Stimulated activated CD4-positive, alpha-beta T cell treated with anti-CD3 and anti-CD28 coated beads, Interleukin-1b, Interleukin-23, amount 100 ng/mL, for 24 hours (primary cell): ENCODE measurements at regions not wholly inside any gene's neighbourhood (a gene's known extent, or its start where the extent isn't known, plus 50 kb on each side); places are given as distances from the start of the nearest gene placed in this dataset.
"Not testable (repeated sequence)": the region's sequence is repeated elsewhere in the genome, so short reads cannot be mapped to it uniquely, and the experiment has no call there.

Experiments
- DNase-seq, 4 experiments: peaks; one replicate each; pipeline ENCODE4 v3.0.0-alpha.2; 2020; ENCODE audit warnings: low read depth in 4 of 4, low spot score in 1 of 4

DNA sequence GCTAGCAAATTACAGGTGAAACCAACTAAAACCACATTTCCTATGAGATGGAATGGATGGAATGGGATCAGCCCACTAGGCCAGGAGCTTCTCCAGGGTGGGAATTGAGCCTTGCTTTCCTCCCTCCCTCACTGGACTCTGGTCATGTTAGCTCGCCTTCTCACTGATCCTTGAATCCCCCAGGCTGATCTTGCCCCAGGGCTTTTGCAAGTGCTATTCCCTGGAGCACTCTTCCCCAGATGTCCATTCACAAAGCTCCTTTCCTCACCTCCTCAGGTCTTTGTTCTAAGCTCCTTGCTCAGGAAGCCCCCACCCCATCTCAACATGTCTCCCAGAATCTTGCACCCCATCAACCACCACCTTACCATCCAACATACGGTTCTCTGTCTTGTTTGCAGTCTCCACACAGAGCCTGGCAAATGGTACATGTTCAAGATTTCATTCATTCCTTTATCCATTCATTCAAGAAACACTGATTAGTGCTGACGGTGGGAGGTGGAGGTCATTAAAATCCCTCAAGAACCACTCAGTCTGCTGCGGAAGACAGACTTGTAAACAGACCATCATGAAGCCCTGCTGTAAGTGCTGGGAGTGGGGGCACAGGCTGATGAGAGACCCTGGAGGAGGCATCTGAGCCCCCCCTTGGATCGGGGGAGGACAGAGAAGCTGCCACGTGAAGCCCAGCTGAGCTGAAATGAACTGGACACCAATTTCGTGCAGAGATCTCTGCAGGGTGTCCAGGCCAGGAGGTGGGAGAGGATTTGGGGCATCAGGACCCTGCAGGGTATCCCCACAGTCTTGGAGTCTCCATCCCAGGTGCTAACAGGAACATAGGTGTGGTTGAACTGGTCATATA is 141.7 kb downstream of the BARX1 start:
- DNase-seq: no peak

DNA sequence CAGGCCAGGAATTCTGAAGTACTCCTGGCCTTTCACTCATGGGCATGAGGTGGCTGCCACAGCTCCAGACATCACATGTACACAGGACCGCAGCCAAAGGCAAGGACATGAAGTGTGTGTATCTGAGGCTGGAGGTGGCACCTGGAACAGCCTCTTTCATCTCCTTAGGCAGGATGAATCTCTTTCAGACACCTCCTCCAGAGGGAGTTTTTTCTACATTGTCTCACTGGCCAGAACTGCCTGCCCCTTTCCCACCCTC is 142.8 kb downstream of the BARX1 start:
- no peak for DNase-seq

DNA sequence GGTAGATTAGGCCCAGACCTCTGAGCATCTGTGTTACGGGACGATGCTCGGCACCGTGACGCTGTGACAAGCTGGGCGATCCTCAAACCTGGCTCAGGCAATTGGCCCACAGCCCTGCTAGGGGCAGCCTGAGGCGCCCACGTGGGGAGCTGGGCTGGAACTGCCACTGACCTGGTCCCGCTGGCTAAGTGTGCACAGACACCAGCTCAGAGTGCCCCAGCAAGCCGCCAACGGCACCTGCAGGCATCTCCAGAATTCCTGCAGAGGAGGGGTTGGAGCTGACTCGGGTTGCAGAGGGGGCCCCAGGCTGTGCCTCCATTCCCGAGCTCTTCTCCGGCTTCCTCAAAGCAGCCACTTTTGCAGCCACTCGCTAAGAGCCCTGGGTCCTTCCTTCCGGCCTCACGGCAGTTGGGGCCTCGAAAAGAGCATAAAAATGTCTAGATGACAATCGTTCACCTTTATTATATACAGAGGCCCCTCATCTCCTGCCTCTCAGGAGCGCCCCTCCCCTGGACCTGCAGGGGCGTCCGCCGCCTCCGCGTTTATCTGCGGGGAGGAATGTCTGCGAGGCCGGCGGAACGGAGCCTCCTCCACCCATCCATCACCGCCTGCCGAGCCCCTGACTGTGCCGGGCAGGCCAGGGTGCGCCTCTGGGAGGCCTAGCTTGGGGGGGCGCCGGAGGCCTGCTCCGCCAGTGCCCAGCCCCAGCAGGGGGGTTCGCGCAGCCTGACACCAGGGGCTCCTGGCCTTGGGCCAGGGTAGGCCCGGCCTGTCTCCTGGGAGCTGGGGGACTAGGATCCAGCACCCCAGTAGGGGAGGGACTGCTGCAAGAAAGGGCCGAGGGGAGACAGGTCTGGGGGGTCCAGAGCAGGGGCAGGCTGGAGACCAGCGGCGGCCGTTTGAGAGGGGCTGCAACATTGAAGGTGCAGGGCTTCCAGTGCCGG is 144.9 kb downstream of the BARX1 start:
- no peak for DNase-seq

DNA sequence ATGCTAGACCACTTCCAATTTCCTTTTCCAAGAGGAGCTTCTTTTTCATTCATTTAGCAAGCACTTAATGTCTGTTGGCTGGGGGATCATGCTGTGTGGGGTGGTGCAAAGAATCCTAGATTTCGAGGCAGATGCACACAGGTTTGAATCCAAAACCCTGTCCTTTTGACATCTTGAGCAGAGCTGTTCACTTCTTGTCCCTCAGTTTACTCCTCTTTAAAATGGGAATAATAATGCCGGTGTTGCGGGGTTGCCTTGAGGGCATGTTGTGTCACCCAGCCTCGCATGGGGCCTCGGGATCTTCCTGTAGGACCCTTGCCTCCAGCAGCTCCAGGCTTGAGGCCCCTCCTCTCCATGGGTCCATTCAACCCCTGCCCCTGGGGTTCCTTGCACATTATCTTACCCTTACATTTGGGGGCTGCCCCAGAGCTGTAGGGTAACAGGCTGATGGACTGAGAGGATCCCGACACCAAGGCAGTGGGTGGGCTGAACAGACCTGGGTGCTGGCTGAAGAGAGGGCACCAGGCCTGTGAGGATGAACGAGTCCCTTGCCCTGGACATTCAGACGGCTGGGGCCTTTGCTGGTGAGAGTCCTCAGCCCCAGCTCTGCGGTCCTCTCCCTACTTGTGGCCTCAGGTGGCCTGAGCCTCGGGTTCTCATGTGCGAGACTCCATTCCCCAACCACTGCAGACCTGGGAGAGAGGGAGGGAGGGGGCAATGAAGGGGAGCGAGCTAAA is 145.8 kb downstream of the BARX1 start:
- no peak for DNase-seq

DNA sequence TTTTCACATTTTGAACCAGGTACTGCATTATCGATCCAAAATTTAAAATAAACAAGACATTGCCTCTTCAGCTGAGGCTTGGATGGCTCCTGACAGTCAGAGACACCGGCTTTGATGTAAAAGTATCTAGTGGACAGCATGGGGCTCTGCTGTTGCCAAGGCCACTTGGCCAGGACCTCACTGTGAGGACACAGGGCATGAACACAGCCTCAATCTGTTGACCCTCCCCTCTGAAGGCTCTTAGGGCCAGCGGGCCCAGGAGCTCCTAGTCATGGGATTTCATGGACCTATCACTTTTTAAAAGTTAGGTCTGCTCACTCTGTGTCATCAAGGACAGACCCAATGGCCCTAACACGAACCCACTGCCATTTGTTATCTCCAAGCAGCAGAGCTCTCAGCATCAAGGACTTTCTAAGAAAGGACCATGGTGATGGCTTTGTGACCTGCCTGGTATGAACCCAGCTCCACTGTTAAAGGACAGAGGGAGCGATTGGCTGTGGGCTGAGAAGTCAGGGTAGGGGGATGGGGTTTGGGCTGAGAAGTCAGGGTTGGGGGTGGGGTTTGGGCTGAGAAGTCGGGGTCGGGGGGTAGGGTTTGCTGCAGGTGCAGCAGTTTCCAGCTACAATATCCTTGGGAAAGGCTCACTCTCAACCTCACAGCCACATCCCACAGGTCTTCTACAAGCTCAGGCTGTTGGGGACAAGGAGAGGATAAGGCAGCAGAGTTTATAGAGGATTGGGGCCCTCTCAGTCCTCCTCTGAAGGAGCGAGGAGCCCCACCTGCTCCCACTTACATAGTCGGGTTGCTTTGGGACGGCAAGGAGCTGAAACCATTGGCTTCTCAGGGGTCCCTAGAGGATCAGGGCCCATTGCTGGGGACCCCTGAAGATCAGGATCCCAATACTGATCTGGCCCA is 146.8 kb downstream of the BARX1 start:
- DNase-seq: no peak

DNA sequence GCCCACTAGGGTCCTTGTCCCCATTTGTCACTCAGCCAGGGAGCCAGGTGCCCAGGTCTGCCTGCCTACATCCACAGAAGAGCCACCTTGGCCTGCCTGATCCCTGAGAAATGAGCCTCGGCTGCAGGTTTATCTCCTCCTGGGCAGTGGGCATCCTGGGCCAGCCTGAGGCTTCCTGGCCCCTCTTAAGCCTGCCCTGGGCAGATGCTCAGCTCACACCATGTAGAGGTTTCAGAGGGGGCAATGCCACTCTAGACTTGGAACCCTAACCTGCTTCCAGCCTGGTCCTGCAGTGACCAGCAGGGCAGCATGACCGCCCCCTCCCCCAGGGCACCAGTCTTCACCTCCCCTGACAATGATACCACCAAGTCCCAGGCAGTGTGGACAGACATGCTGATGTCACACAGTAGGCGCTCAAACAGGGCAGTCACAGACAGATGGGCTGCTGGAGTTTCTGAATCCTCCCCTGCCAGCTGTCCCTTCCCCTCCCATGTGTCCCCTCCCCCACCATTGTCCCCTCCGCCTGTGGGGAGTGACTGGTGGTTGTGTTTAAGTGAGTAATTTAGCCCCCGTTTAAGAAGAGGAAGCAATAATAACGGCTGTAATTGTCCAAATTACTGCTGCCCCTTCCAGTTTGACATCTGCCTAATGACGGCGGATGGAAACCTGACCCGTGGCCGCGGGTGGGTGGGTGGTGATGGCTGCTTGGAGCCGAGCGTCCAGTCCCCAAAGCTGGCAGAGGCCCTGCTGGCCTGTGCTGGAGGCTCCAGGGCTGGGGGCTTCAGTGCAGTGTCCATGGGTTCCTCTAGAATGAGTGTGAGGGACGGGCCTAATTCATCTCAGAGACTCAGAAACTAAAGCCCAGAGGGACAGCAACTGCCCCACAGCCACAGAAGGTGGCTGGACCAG is 147.7 kb downstream of the BARX1 start:
- DNase-seq: no peak

DNA sequence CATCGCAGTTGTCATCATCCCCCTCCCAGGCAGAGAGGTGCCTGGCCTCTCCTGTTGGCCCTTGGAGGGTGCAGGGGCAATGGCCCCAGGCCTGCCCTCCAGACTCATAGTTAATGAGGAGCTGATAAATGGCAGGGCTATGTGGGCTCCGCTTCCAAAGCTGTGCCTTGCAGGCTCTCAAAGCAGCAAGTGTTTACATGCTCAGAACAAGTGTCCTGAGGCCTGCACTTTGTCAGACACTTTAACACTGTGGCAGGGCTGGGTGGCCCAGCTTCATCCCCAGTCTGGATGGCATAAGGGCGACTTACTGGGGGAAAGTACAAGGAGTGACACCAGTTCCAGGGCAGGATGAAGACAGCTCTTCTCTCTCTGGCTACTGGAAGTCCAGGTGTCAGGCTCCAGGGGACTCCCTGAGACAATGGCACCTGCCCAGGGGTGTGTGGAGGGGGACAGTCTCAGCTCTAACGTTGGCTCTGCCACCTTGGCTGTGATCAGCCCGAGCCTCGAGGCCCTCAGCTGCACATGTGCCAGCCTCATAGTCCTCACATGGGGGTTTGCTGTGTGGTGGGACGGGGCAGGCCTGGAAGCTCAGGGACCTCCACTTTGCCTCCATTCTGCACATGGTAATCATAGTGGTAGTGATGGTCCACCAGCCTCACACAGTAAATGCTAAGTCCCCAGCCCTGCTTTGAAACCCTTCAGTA is 153.4 kb downstream of the BARX1 start:
- DNase-seq: no peak

DNA sequence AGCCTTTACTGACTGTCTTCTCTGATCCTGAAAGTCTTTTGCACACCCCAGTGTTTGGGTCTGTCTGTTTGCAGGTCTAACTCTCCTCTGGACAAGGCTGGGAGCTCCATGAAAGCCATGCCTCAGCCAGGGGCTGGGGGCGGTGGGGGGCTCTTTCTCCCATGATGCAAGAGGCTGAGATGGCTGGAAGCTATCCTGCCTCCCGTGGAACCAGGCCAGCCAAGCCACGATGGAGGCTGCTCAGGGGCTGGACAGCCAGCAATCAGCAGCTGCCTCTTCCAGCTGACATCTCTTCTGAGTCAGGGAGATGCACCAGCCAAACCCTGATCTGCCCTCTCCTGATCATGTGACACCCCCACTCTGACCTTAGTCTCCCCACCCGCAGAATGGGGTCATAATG is 154.0 kb downstream of the BARX1 start:
- no peak for DNase-seq

DNA sequence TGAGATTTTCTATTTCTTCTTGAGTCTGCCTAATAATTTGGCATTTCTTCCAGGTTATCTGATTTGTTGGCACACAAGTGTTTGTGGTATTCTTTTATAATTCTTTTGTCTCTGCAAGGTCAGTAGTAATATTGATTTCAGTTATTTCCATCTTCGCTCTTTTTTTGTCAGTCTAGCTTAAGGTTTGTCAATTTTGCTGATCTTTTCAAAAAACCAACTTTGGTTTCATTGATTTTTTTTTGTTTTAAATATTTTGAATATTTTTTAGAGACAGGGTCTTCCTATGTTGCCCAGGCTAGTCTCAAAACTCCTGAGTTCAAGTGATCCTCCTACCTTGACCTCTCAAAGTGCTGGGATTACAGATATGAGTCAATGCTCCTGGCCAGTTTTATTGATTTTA is 162.8 kb downstream of the BARX1 start:
- no peak for DNase-seq

DNA sequence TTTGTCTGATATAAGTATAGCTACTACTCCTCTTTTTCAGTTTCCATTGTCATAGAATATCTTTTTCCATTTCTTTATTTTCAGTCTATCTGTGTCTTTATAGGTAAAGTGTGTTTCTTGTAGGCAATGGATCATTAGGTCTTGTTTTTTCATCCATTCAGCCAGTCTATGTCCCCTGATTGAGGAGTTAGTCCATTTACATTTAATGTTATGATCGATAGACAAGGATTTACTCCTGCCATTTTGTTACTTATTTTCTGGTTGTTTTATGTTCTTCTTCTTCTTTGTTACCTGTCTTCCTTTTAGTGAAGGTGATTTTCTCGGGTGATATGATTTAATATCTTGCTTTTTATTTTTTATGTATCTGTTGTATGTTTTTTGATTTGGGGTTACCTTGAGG is 169.0 kb downstream of the BARX1 start:
- DNase-seq: no peak

DNA sequence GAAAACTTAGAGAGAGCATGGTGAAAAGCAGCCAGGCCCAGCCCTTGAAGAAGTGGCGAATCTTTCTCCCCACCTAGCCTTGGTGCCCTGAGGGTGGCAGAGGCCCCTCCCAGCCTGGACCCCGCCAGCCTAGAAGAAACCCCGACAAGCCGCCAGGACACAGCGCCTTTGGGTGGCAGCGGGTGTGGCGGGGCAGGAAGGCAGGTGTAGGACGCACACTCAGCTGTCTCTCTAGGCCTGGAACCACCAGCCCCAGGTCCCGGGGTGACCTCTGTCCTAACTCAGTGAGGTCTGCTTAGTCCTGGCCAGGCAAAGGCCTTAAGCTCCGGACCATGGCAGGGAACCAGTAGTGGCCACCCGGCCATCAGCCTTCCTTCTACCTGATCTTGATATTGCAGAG is 178.3 kb downstream of the BARX1 start:
- DNase-seq: no peak

DNA sequence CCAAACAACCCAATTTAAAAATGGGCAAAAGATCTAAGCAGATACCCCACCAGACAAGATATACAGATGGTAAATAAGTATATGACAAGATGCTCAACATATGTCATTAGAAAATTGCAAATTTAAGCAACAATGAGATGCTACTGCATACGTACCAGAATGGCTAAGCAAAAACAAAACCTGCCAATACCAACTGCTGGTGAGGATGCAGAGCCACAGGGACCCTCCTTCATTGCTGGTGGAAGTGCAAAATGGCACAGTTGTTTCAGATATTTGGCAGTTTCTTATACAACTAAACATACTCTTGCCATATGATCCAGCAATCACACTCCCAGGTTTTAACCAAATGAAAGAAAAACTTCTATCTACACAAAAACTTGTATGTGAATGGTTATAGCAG is 178.9 kb downstream of the BARX1 start:
- DNase-seq: no peak

DNA sequence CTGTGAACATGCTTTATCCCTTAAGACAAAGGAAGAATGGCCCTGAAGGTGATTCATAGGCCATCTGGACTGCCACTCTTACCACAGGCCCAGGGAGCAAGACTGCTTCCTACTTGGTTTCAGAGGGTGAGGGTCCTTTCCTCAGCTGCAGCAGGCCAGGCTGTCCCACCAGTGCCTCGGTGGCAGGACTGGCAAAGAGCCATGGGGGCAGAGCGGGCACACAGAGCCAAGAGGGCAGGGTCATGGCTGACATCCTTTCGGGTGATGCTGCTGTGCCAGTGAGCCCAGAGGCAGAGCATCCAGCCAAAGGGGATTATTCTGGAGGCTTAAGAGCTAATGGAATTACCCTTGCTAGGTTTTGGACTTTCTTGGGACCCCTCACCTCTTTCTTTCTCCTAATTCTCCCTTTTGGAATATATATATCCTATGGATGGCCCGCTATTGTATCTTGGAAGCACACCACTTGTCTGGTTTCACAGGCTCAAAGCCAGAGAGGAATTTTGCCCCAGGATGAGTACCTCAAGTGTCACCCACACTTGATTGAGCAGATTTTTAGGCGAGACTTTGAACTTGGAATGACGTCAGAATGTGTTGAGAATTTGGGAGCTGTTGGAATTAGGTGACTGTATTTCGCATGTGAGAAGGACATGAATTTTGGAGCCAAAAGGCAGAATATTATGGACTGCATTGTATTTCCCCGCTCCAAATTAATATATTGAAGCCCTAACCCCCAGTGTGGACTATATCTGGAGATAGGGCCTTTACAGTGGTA is 180.6 kb downstream of the BARX1 start:
- DNase-seq: no peak

DNA sequence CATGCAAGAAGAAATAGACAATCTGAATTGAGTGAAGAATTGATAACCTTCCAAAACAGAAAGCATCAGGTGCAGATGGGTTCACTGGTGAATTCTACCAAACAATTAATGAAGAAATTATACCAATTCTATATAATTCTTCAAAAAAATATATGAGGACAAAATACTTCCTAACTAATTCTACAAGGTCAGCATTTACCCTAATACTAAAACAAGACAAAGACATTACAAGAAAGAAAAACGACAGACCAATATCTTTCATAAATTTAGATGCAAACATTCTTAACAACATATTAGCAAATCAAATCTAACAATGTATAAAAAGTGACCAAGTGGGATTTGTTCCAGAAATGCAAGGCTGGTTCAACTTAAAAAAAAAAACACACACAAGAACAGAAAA is 183.9 kb downstream of the BARX1 start:
- DNase-seq: no peak

DNA sequence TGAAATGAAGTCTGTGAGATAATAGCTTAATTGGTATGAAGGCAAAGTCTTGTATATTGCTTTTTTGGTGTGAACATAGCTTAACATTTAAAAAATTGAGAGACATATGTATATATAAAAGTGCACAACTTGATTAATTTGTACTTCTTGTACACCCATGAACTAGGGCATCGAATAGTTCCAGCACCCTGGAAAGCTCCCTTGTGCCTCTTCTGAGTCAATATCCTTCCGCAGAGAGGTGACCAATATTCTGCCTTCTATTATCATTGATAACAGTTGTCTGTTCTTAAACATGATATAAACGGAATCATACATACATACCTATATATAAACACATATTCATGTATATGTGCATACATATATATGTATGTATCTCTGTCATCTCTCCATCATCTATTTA is 185.4 kb downstream of the PHF2 start:
- DNase-seq: no peak

DNA sequence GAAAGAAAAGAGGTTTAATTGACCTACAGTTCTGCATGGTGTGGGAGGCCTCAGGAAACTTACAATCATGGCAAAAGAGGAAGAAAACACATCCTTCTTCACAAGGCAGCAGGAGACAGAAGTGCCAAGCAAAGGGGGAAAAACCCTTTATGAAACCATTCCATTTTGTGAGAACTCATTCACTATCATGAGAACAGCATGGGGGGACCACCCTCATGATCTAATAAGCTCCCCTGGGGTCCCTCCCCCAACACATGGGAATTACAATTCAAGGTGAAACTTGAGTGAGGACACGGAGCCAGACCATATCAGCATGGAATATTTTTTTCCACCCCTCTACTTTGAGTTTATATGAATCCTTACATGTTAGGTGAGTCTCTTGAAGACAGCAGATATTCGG is 173.7 kb downstream of the PHF2 start:
- DNase-seq: no peak

DNA sequence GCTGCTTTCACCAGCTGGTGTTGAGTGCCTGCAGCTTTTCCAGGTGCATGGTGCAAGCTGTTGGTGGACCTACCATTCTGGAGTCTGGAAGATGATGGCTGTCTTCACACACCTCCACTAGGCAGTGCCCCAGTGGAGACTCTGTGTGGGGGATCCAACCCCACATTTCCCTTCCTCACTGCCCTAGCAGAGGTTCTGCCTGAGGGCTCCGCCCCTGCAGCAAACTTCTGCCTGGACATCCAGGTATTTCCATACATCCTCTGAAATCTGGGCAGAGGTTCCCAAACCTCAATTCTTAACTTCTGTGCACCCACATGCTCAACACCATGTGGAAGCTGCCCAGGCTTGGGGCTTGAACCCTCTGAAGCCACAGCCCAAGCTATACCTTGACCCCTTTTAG is 172.4 kb downstream of the PHF2 start:
- DNase-seq: not testable (repeated sequence)

DNA sequence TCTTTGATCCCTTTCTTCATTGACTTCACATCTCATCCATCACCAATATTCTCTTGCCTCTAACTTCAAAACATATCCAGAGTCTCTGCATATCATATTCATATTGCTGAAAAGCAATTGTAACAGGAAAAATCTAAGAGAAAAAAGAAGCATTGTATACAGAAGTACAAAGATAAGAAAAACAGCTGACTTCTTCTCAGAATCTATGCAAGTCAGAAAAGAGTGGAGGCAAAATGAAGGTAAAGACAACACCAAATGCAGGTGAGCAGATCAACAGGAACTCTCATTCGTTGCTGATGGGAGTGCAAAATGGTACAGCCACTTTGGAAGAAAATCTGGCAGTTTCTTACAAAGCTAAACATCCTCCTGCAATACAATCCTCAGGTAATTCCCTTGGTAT is 155.6 kb downstream of the PHF2 start:
- DNase-seq: no peak
